OCI-LY1 (cell line): ENCODE measurements at regions not wholly inside any gene's neighbourhood (a gene's known extent, or its start where the extent isn't known, plus 50 kb on each side); places are given as distances from the start of the nearest gene placed in this dataset.

Experiments used
- CTCF ChIP-seq: fragments of 200-600 bp; sonication (generic), shearing (Covaris generic); IDR thresholded peaks from 2 replicates; pipeline ENCODE4 v1.5.1; 2017; ENCODE audit warnings: mild to moderate bottlenecking, antibody characterized with exemption, low read length, moderate library complexity, mixed read lengths
- EZH2 ChIP-seq: fragments of 200-600 bp; sonication (generic), shearing (Covaris generic); IDR thresholded peaks from 2 replicates; pipeline ENCODE4 v1.8.0; 2017; ENCODE audit warnings: borderline replicate concordance, mixed run types, mild to moderate bottlenecking, antibody characterized with exemption, low read length, moderate library complexity, mixed read lengths

- TF ChIP-seq CTCF (no peak), EZH2 (no peak)
Observed at GRCh38 chr5:20528471-20528870, 540.5 kb upstream of the CDH18 start.
